RWPE2 (cell line): ENCODE measurements at regions not wholly inside any gene's neighbourhood (a gene's known extent, or its start where the extent isn't known, plus 50 kb on each side); places are given as distances from the start of the nearest gene placed in this dataset.

Experiments used
- ATAC-seq: fragments of 200-7000 bp; cut with Tn5 transposase; 3 replicates; pipeline ENCODE4 v1.9.1; 2021; ENCODE audit warnings: low read depth
- DNase-seq: peaks from one replicate; pipeline ENCODE4 v3.0.0-alpha.2; 2020; ENCODE audit warnings: low spot score
- H3K27ac ChIP-seq: fragments of 450-650 bp; 2 replicates; pipeline ENCODE4 v1.5.1; 2017; ENCODE audit warnings: mild to moderate bottlenecking; ENCODE audit not compliant: poor library complexity, severe bottlenecking
- H3K27me3 ChIP-seq: fragments of 250-450 bp; sonication (Bioruptor Pico); 2 replicates; pipeline ENCODE4 v1.5.1; 2021; ENCODE audit warnings: mild to moderate bottlenecking, moderate library complexity; ENCODE audit not compliant: insufficient read depth, poor library complexity, severe bottlenecking
- H3K36me3 ChIP-seq: fragments of 250-450 bp; sonication (Bioruptor Pico); 2 replicates; pipeline ENCODE4 v1.5.1; 2020; ENCODE audit warnings: low read depth, mild to moderate bottlenecking, moderate library complexity
- H3K4me1 ChIP-seq: fragments of 250-450 bp; sonication (Bioruptor Pico); 2 replicates; pipeline ENCODE4 v1.5.1; 2021; ENCODE audit warnings: mild to moderate bottlenecking, moderate library complexity; ENCODE audit not compliant: insufficient read depth, poor library complexity, severe bottlenecking
- H3K4me3 ChIP-seq: fragments of 250-450 bp; sonication (Bioruptor Pico); 2 replicates; pipeline ENCODE4 v1.5.1; 2021; ENCODE audit warnings: mild to moderate bottlenecking, moderate library complexity; ENCODE audit not compliant: severe bottlenecking
- H3K9me3 ChIP-seq: fragments of 250-450 bp; sonication (Bioruptor Pico); 2 replicates; pipeline ENCODE4 v1.5.1; 2021; ENCODE audit warnings: mild to moderate bottlenecking, moderate library complexity; ENCODE audit not compliant: severe bottlenecking
- CTCF ChIP-seq: fragments of 450-650 bp; IDR thresholded peaks from one replicate; pipeline ENCODE4 v1.5.1; 2017; ENCODE audit warnings: mild to moderate bottlenecking, moderate library complexity; ENCODE audit not compliant: poor library complexity, severe bottlenecking

- no peaks in the 10 kb centered on the region for H3K4me1 ChIP-seq
- TF ChIP-seq CTCF = no peak
- H3K27ac ChIP-seq = no peak overlapping the region
- no peaks in the 10 kb centered on the region for H3K36me3 ChIP-seq
- no peak for DNase-seq
- H3K9me3 ChIP-seq = no peaks in the 10 kb centered on the region
- no peak overlapping the region for H3K4me3 ChIP-seq
- ATAC-seq = no peak
- H3K27me3 ChIP-seq = no peaks in the 10 kb centered on the region
Observed at GRCh38 chr2:8154936-8155335, 526.9 kb upstream of the ID2 start.

GRCh38 chr2:8157621-8158430, 524.0 kb upstream of the ID2 start:
- DNase-seq = no peak

GRCh38 chr2:8158711-8159110, 523.1 kb upstream of the ID2 start:
- Histone ChIP-seq H3K27me3 (no peaks in the 10 kb centered on the region), H3K4me3 (no peak overlapping the region), H3K9me3 (no peaks in the 10 kb centered on the region), H3K4me1 (no peaks in the 10 kb centered on the region), H3K36me3 (no peaks in the 10 kb centered on the region), H3K27ac (no peak overlapping the region)
- no peak for TF ChIP-seq CTCF
- ATAC-seq (no peak), DNase-seq (no peak)

More at GRCh38 chr2:8157621-8158430, 524.0 kb upstream of the ID2 start:
- Histone ChIP-seq H3K27me3 (no peaks in the 10 kb centered on the region), H3K36me3 (no peaks in the 10 kb centered on the region), H3K4me1 (no peaks in the 10 kb centered on the region), H3K27ac (no peak overlapping the region), H3K4me3 (no peak overlapping the region), H3K9me3 (no peaks in the 10 kb centered on the region)
- ATAC-seq = no peak
- no peak for TF ChIP-seq CTCF

GRCh38 chr2:8159211-8159965, 522.5 kb upstream of the ID2 start:
- H3K4me1 ChIP-seq = no peaks in the 10 kb centered on the region
- no peaks in the 10 kb centered on the region for H3K36me3 ChIP-seq
- no peak overlapping the region for H3K27ac ChIP-seq
- no peaks in the 10 kb centered on the region for H3K27me3 ChIP-seq
- TF ChIP-seq CTCF = no peak
- ATAC-seq = no peak
- H3K4me3 ChIP-seq = no peak overlapping the region
- no peak for DNase-seq
- no peaks in the 10 kb centered on the region for H3K9me3 ChIP-seq
